IMR-90 (cell line): ENCODE measurements at regions not wholly inside any gene's neighbourhood (a gene's known extent, or its start where the extent isn't known, plus 50 kb on each side); places are given as distances from the start of the nearest gene placed in this dataset.

Experiments used
- ATAC-seq: fragments of 200-7000 bp; cut with Tn5 transposase; 2 replicates; pipeline ENCODE4 v1.9.1; 2020; ENCODE audit warnings: low read depth, mild to moderate bottlenecking, moderate library complexity
- BruUV-seq: library from RNA; stranded (reverse); fragments of 400-500 nt; replicated peaks from 2 replicates; lab custom pipeline; 2021; lab: Mats Ljungman, UMichigan
- CTCF ChIA-PET: fragments of 300-600 bp; formaldehyde crosslinking; extraction: SDS; loops from one replicate; lab custom pipeline; 2021; ENCODE audit warnings: antibody characterized with exemption; lab: Yijun Ruan, JAX
- POLR2A ChIA-PET: fragments of 300-600 bp; sonication (Branson Sonifier 250); formaldehyde crosslinking; loops from one replicate; lab custom pipeline; 2022; ENCODE audit warnings: antibody characterized with exemption; ENCODE audit not compliant: unreplicated experiment; lab: Charles Lee
- DNase-seq: peaks from one replicate; pipeline ENCODE4 v3.0.0; 2013
- H2AFZ ChIP-seq: replicated peaks from 2 replicates; pipeline ENCODE3; 2013; ENCODE audit warnings: low read length, mild to moderate bottlenecking; ENCODE audit not compliant: poor library complexity
- H2AK5ac ChIP-seq: 2 replicates; pipeline ENCODE4 v1.6.1; 2013; ENCODE audit warnings: low read depth, low read length, inconsistent platforms
- H2AK9ac ChIP-seq: replicated peaks from 2 replicates; pipeline ENCODE3; 2013; ENCODE audit warnings: mild to moderate bottlenecking, low read depth, low read length, moderate library complexity; ENCODE audit not compliant: poor library complexity
- H2BK120ac ChIP-seq: 2 replicates; pipeline ENCODE4 v1.6.1; 2013; ENCODE audit warnings: low read depth, low read length, inconsistent platforms
- H2BK15ac ChIP-seq: 3 replicates; pipeline ENCODE4 v1.6.1; 2013; ENCODE audit warnings: low read depth, low read length, inconsistent platforms
- H2BK20ac ChIP-seq: 2 replicates; pipeline ENCODE4 v1.6.1; 2013; ENCODE audit warnings: low read depth, mild to moderate bottlenecking, inconsistent platforms, low read length, moderate library complexity
- H2BK5ac ChIP-seq: 2 replicates; pipeline ENCODE4 v1.6.1; 2013; ENCODE audit warnings: mild to moderate bottlenecking, low read depth, low read length, inconsistent platforms; ENCODE audit not compliant: poor library complexity, severe bottlenecking
- H3K14ac ChIP-seq: replicated peaks from 2 replicates; pipeline ENCODE4 v1.6.1; 2013; ENCODE audit warnings: low read depth, low read length, inconsistent platforms
- H3K18ac ChIP-seq: 2 replicates; pipeline ENCODE4 v1.6.1; 2013; ENCODE audit warnings: low read depth, low read length, control low read depth
- H3K23ac ChIP-seq: 2 replicates; pipeline ENCODE4 v1.6.1; 2013; ENCODE audit warnings: low read depth, low read length, inconsistent platforms
- H3K27ac ChIP-seq: 2 replicates; pipeline ENCODE4 v1.5.1; 2013; ENCODE audit warnings: mild to moderate bottlenecking, control low read depth, low read length; ENCODE audit not compliant: insufficient read depth
- H3K27me3 ChIP-seq: 2 replicates; pipeline ENCODE4 v1.6.1; 2013; ENCODE audit warnings: low read length; ENCODE audit not compliant: control insufficient read depth, insufficient read depth
- H3K36me3 ChIP-seq: 2 replicates; pipeline ENCODE4 v1.6.1; 2013; ENCODE audit warnings: low read length, mixed read lengths; ENCODE audit not compliant: control insufficient read depth, insufficient read depth
- H3K4ac ChIP-seq: 2 replicates; pipeline ENCODE4 v1.6.1; 2013; ENCODE audit warnings: low read depth, low read length, inconsistent platforms
- H3K4me1 ChIP-seq: 2 replicates; pipeline ENCODE4 v1.6.1; 2013; ENCODE audit warnings: low read length, mixed read lengths; ENCODE audit not compliant: control insufficient read depth, insufficient read depth
- H3K4me2 ChIP-seq: 2 replicates; pipeline ENCODE4 v1.6.1; 2013; ENCODE audit warnings: low read depth, mild to moderate bottlenecking, control low read depth, low read length, moderate library complexity
- H3K4me3 ChIP-seq: 2 replicates; pipeline ENCODE4 v1.5.1; 2013; ENCODE audit warnings: low read depth, mild to moderate bottlenecking, control low read depth, low read length, moderate library complexity; ENCODE audit not compliant: insufficient read depth
- H3K56ac ChIP-seq: 2 replicates; pipeline ENCODE4 v1.6.1; 2013; ENCODE audit warnings: low read length, inconsistent platforms; ENCODE audit not compliant: insufficient read depth; ENCODE audit errors: extremely low read depth
- H3K79me1 ChIP-seq, 2 experiments: 2 replicates each; pipeline ENCODE4 v1.6.1; 2013; ENCODE audit warnings: low read length in 2 of 2, inconsistent platforms in 1 of 2, low read depth in 1 of 2
- H3K9ac ChIP-seq: 2 replicates; pipeline ENCODE4 v1.6.1; 2013; ENCODE audit warnings: low read depth, low read length, control low read depth
- H3K9me1 ChIP-seq: 2 replicates; pipeline ENCODE4 v1.6.1; 2013; ENCODE audit warnings: low read length, inconsistent platforms; ENCODE audit not compliant: insufficient read depth
- H3K9me3 ChIP-seq: 2 replicates; pipeline ENCODE4 v1.6.1; 2013; ENCODE audit warnings: low read length; ENCODE audit not compliant: control insufficient read depth, insufficient read depth
- H4K20me1 ChIP-seq: 2 replicates; pipeline ENCODE4 v1.6.1; 2013; ENCODE audit warnings: low read length, inconsistent platforms; ENCODE audit not compliant: insufficient read depth
- H4K5ac ChIP-seq: 2 replicates; pipeline ENCODE4 v1.6.1; 2013; ENCODE audit warnings: mild to moderate bottlenecking, low read depth, low read length, control low read depth
- H4K8ac ChIP-seq, 2 experiments: 2 replicates each; pipeline ENCODE4 v1.6.1; 2013; ENCODE audit warnings: low read depth in 2 of 2, low read length in 2 of 2, control low read depth in 1 of 2, inconsistent platforms in 1 of 2
- H4K91ac ChIP-seq: 2 replicates; pipeline ENCODE4 v1.6.1; 2013; ENCODE audit warnings: low read depth, low read length, inconsistent platforms; ENCODE audit not compliant: insufficient read depth
- BHLHE40 ChIP-seq: fragments of 150-350 bp; IDR thresholded peaks from 2 replicates; pipeline ENCODE4 v1.6.1; 2016; ENCODE audit warnings: mild to moderate bottlenecking, low read depth, low read length
- CEBPB ChIP-seq: IDR thresholded peaks from 2 replicates; pipeline ENCODE4 v1.6.1; 2012; ENCODE audit warnings: low read depth, low read length, improper control_type of control experiment
- CHD1 ChIP-seq: IDR thresholded peaks from 2 replicates; pipeline ENCODE4 v1.6.1; 2012; ENCODE audit warnings: low read depth, low read length, improper control_type of control experiment
- CTCF ChIP-seq: conservative IDR thresholded peaks from 2 replicates; pipeline ENCODE4 v1.5.1; 2012; ENCODE audit warnings: mild to moderate bottlenecking, low read depth, low read length, improper control_type of control experiment
- ELK1 ChIP-seq: fragments of 150-350 bp; IDR thresholded peaks from 2 replicates; pipeline ENCODE4 v1.6.1; 2016; ENCODE audit warnings: low read depth, mild to moderate bottlenecking, low read length, moderate library complexity, borderline replicate concordance
- FOS ChIP-seq: fragments of 150-350 bp; IDR thresholded peaks from 2 replicates; pipeline ENCODE4 v1.6.1; 2016; ENCODE audit warnings: low read depth, low read length
- MAFK ChIP-seq: IDR thresholded peaks from 2 replicates; pipeline ENCODE4 v1.6.1; 2012; ENCODE audit warnings: low read depth, low read length, improper control_type of control experiment
- MAZ ChIP-seq: IDR thresholded peaks from 2 replicates; pipeline ENCODE4 v1.6.1; 2012; ENCODE audit warnings: low read depth, mild to moderate bottlenecking, low read length, improper control_type of control experiment, moderate library complexity, borderline replicate concordance
- MXI1 ChIP-seq: IDR thresholded peaks from 2 replicates; pipeline ENCODE4 v1.6.1; 2012; ENCODE audit warnings: low read depth, mild to moderate bottlenecking, low read length, moderate library complexity, borderline replicate concordance
- NFE2L2 ChIP-seq: fragments of 150-350 bp; IDR thresholded peaks from 2 replicates; pipeline ENCODE4 v1.6.1; 2016; ENCODE audit warnings: low read depth, mild to moderate bottlenecking, low read length
- POLR2A ChIP-seq: IDR thresholded peaks from 2 replicates; pipeline ENCODE4 v1.6.1; 2012; ENCODE audit warnings: mild to moderate bottlenecking, low read depth, low read length
- RAD21 ChIP-seq: IDR thresholded peaks from 2 replicates; pipeline ENCODE4 v1.6.1; 2012; ENCODE audit warnings: low read length, improper control_type of control experiment
- RCOR1 ChIP-seq: IDR thresholded peaks from 2 replicates; pipeline ENCODE4 v1.6.1; 2012; ENCODE audit warnings: mild to moderate bottlenecking, low read length, improper control_type of control experiment; ENCODE audit not compliant: insufficient replicate concordance
- RFX5 ChIP-seq: IDR thresholded peaks from 2 replicates; pipeline ENCODE4 v1.8.0; 2012; ENCODE audit warnings: low read depth, mild to moderate bottlenecking, low read length, moderate library complexity
- SMC3 ChIP-seq: fragments of 150-350 bp; IDR thresholded peaks from 2 replicates; pipeline ENCODE4 v1.6.1; 2016; ENCODE audit warnings: low read depth, mild to moderate bottlenecking, antibody characterized with exemption, low read length, moderate library complexity
- USF2 ChIP-seq: fragments of 150-350 bp; IDR thresholded peaks from 2 replicates; pipeline ENCODE4 v1.6.1; 2017; ENCODE audit warnings: mild to moderate bottlenecking, antibody characterized with exemption, low read length, low read depth
- dilution Hi-C: fragments of 300-500 bp; cut with HindIII; formaldehyde crosslinking; loops from one replicate; pipeline ENCODE4 v1.14.3; 2018; ENCODE audit warnings: low sequenced_read_pairs; ENCODE audit not compliant: unreplicated experiment
- in situ Hi-C: fragments of 300-500 bp; cut with MboI; formaldehyde crosslinking; loops from 3 replicates; pipeline ENCODE4 v1.14.3; 2019; ENCODE audit warnings: low sequenced_read_pairs, inconsistent platforms, mixed read lengths
- intact Hi-C: fragments of 100-400 bp; cut with micrococcal nuclease; formaldehyde crosslinking; loops from 2 replicates; pipeline ENCODE4 v1.10.0; 2022

DNA sequence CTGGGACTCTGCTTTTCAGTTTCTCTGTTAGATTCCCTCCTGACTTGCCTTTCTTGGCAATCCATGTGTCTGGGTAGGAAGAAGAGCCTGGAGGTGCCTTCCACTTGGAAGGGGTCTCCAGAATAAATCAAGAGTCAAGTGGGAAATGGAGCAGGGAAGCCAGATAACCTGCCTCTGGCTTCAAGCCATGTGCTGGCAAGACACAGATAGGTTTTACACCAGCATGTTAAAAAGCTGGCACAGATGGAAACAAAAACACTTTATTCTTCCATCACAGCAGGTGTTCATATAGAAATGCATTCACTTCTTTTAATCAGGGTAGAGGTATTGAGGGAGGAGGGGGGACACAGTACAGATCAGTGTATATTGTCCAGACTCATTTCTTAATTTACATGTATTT is 356.9 kb upstream of the RUNX1 start:
- no peak overlapping the region for H3K56ac ChIP-seq
- dilution Hi-C loops (no loop called here), intact Hi-C loops (loop anchor here (5.0 kb wide), 1 partner anchor 659 kb away; no protein-coding TSS in a partner anchor), in situ Hi-C loops (loop anchor here (25.0 kb wide), 1 partner anchor 669 kb away; no protein-coding TSS in a partner anchor)
- H3K9me3 ChIP-seq: no peaks in the 10 kb centered on the region
- no peak overlapping the region for H3K4me3 ChIP-seq
- H2AFZ ChIP-seq: no peak overlapping the region
- H2BK15ac ChIP-seq: no peak overlapping the region
- ChIA-PET CTCF (no interaction called here), POLR2A (no interaction called here)
- no peak overlapping the region for H3K27ac ChIP-seq
- H2AK5ac ChIP-seq: no peak overlapping the region
- ATAC-seq (no peak), DNase-seq (no peak)
- H3K18ac ChIP-seq: no peak overlapping the region
- H3K14ac ChIP-seq: no peak overlapping the region
- TF ChIP-seq USF2 (no peak), MAZ (no peak), CTCF (no peak), RCOR1 (no peak), MXI1 (no peak), MAFK (no peak), NFE2L2 (no peak), RAD21 (no peak), CEBPB (no peak), CHD1 (no peak), SMC3 (no peak), POLR2A (no peak), RFX5 (no peak), BHLHE40 (no peak), FOS (no peak), ELK1 (no peak)
- no TSS peak for BruUV-seq
- no peaks in the 10 kb centered on the region for H4K20me1 ChIP-seq
- H3K79me1 ChIP-seq: no peaks in the 10 kb centered on the region
- H4K91ac ChIP-seq: no peak overlapping the region
- no peak overlapping the region for H3K4ac ChIP-seq
- no peak overlapping the region for H2AK9ac ChIP-seq
- H2BK20ac ChIP-seq: no peak overlapping the region
- H4K8ac ChIP-seq: no peak overlapping the region
- no peaks in the 10 kb centered on the region for H3K27me3 ChIP-seq
- no peak overlapping the region for H3K4me2 ChIP-seq
- H3K9me1 ChIP-seq: 0 out of 2 replicates have a peak, but pooled peaks cover 2% of the 10 kb centered on the region
- H3K36me3 ChIP-seq: no peaks in the 10 kb centered on the region
- H3K4me1 ChIP-seq: no peaks in the 10 kb centered on the region
- no peak overlapping the region for H3K23ac ChIP-seq
- no peak overlapping the region for H2BK5ac ChIP-seq
- H4K5ac ChIP-seq: no peak overlapping the region
- no peak overlapping the region for H3K9ac ChIP-seq
- H2BK120ac ChIP-seq: no peak overlapping the region
